GM19395 (cell line): ENCODE measurements at regions not wholly inside any gene's neighbourhood (a gene's known extent, or its start where the extent isn't known, plus 50 kb on each side); places are given as distances from the start of the nearest gene placed in this dataset.

Source experiments
- ATAC-seq: cut with Tn5 transposase; IDR thresholded peaks from one replicate; pipeline ENCODE4 v1.9.1; 2021; ENCODE audit warnings: mild to moderate bottlenecking, moderate library complexity; ENCODE audit not compliant: unreplicated experiment

GRCh38 chr13:99862244-99862643 lies 109.3 kb downstream of the ZIC5 start:
- no peak for ATAC-seq

- no peak for ATAC-seq
These were observed 109.8 kb downstream of the ZIC5 start for GRCh38 chr13:99861771-99862170.

- ATAC-seq = no peak
These were observed 110.8 kb downstream of the ZIC5 start for GRCh38 chr13:99860745-99861144.

GRCh38 chr13:99859178-99860177 lies 112.1 kb downstream of the ZIC5 start:
- ATAC-seq = peak; percentile 89

GRCh38 chr13:99857738-99858137 lies 113.8 kb downstream of the ZIC5 start:
- no peak for ATAC-seq

- ATAC-seq = no peak
These were observed 115.8 kb downstream of the ZIC5 start for GRCh38 chr13:99855526-99856420.

- ATAC-seq = no peak
These were observed 117.2 kb downstream of the ZIC5 start for GRCh38 chr13:99854366-99854765.

- ATAC-seq = no peak
These were observed 124.2 kb downstream of the ZIC5 start for GRCh38 chr13:99847318-99847750.

GRCh38 chr13:99845161-99845874 lies 126.2 kb downstream of the ZIC5 start:
- ATAC-seq = no peak

GRCh38 chr13:99844421-99844820 lies 127.1 kb downstream of the ZIC5 start:
- ATAC-seq = no peak

GRCh38 chr13:99843872-99844271 lies 127.7 kb downstream of the ZIC5 start:
- no peak for ATAC-seq

- ATAC-seq = no peak
These were observed 129.2 kb downstream of the ZIC5 start for GRCh38 chr13:99842405-99842804.

- no peak for ATAC-seq
These were observed 135.3 kb downstream of the ZIC5 start for GRCh38 chr13:99836291-99836690.

- no peak for ATAC-seq
These were observed 136.1 kb downstream of the ZIC5 start for GRCh38 chr13:99835442-99835841.

GRCh38 chr13:99834246-99834645 lies 137.3 kb downstream of the ZIC5 start:
- ATAC-seq = no peak

- no peak for ATAC-seq
These were observed 139.2 kb downstream of the ZIC5 start for GRCh38 chr13:99832347-99832746.

GRCh38 chr13:99830931-99831330 lies 140.6 kb downstream of the ZIC5 start:
- no peak for ATAC-seq

GRCh38 chr13:99829593-99830239 lies 141.9 kb downstream of the ZIC5 start:
- ATAC-seq = no peak

- ATAC-seq = no peak
These were observed 142.4 kb downstream of the ZIC5 start for GRCh38 chr13:99829161-99829560.

GRCh38 chr13:99828735-99829134 lies 142.8 kb downstream of the ZIC5 start:
- no peak for ATAC-seq
